ENCODE measurements at regions not wholly inside any gene's neighbourhood (a gene's known extent, or its start where the extent isn't known, plus 50 kb on each side); places are given as distances from the start of the nearest gene placed in this dataset.
A peak's percentile ranks its signal among the peaks of the same experiment; 100 is the strongest.

DNA sequence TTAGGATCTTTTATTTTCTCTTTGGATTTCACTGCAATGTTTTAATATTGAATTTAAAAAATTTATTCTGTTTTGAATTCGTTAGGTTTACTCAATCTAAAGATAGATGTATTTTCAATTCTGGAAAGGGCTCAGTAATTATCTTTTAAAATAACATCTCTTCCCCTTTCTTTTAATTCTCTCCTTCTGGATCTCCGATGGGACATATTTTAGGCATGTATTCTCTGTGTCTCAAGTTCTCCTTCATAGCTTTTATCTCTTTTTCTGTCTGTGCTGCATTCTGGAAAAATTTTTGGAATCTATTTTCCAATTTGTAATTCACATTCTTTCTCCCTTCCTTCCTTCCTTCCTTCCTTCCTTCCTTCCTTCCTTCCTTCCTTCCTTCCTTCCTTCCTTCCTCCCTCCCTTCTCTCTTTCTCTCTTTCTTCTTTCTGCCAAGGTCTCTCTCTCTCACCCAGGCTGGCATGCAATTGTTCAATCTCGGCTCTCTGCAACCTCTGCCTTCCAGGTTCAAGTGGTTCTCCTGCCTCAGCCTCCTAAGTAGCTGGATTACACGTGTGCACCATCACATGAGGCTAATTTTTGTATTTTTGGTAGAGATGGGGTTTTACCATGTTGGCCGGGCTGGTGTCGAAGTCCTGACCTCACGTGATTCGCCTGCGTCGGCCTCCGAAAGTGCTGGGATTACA is 98.5 kb upstream of the CTTNBP2 start:
- DNase-seq (no peak), ATAC-seq (no peak)
- intact Hi-C loops (cut with DNase I): no loop called here

DNA sequence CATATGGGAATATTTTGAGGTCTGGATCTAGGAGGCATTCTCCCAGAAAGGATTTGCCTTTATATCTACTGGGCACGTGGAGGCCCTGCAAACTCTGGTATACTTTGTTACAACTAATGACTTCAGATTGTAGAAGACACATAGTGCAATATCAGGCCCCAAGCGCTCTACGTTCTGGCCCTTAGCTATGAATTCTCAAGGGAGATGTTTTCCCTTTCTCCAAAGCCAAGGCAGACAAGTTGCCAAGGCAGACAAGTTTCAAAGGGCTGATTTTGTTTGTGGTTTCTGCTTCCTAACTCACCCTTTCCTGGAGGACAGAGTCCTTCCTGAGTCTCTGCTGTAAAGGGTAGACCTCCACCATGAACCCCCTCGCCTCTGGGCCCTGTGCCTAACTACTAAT is 99.4 kb upstream of the CTTNBP2 start:
- intact Hi-C loops (cut with DNase I): no loop called here
- peak in 1 of 2 donors; percentile 61 for ATAC-seq
- no peak for DNase-seq

DNA sequence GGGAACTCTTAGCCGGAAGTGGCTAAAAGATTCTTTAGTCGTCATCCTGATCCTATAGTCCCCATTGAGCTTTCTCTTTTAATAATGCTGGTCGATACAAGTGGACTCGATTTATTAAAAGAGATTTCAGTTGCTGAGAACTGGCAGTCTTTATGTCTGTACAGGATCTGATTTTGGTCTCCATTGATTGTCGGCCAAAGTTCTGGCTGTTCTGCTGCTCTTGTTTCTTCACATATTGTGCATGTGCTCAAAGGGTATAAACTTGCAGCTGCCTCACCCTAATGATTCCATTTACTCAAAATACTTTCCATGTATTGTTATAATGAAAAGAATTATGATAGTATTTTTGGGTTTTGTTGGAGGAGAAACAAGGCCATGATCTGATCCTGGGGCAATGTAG is 100.7 kb upstream of the CTTNBP2 start:
- DNase-seq: no peak
- ATAC-seq: no peak
- intact Hi-C loops (cut with DNase I): no loop called here

DNA sequence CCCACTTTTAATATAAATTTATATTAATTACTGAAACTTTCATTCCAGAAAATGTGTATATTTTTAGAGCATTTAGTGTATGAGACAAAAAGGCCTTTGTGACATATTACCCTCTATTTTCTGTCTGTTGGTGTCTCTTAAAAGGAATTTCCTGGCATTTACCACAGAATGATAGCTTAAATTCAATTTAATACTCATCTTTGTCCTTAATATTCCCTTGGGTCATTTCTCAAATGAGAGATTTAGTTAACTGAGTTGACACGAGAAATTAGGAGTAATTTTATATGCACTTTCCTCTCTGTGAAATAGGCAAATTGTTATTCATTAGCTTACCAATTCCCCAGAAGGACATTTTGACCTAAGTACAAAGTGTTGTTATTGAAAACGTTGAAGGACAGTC is 101.7 kb upstream of the CTTNBP2 start:
- ATAC-seq: no peak
- no peak for DNase-seq
- intact Hi-C loops (cut with DNase I): no loop called here

DNA sequence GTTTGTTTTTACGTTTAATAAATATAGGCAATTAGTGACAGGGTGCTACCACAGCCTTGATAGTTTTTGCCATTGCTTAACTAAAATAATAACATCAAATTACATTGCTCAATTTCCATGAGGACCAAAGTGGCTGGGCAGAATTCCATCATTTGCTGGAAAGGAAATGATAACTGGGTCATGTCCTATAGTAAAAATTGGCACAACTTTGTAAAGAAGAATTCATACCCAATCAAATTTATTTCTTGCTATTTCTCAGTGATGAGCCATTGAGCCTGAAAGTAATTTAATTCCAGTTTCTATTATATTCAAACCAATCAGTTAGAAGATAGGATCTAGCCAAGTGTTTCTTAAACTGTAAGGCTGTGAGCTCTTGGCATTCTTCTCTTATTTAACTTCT is 102.2 kb upstream of the CTTNBP2 start:
- no peak for DNase-seq
- intact Hi-C loops (cut with DNase I): no loop called here
- peak in 1 of 2 donors; percentile 34 for ATAC-seq

DNA sequence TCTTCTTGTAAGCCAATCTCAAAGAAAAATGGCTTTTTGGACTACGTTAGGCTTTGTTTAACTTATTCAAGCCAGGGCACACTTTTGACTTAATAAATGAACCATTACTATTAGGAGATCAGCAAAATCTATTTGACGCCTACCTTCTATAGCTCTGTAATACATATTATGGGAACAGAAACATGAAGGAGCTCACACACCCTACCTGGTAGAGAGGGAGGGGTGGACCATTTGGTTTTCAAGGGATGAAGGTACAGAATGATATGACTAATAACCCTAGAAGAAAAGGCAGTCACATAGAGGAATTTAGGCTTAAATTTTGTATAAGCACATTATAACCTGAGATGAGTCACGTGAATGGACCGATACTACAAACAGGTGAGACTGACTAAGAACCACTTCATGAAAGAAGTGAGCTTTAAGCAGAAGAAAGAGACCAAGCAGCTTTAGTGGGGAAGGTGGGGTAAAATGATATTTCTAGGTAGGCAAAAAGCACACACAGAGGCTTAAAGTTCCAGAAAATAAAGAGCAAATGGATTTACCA is 106.8 kb upstream of the CTTNBP2 start:
- ATAC-seq (no peak), DNase-seq (no peak)
- intact Hi-C loops (cut with DNase I): no loop called here

DNA sequence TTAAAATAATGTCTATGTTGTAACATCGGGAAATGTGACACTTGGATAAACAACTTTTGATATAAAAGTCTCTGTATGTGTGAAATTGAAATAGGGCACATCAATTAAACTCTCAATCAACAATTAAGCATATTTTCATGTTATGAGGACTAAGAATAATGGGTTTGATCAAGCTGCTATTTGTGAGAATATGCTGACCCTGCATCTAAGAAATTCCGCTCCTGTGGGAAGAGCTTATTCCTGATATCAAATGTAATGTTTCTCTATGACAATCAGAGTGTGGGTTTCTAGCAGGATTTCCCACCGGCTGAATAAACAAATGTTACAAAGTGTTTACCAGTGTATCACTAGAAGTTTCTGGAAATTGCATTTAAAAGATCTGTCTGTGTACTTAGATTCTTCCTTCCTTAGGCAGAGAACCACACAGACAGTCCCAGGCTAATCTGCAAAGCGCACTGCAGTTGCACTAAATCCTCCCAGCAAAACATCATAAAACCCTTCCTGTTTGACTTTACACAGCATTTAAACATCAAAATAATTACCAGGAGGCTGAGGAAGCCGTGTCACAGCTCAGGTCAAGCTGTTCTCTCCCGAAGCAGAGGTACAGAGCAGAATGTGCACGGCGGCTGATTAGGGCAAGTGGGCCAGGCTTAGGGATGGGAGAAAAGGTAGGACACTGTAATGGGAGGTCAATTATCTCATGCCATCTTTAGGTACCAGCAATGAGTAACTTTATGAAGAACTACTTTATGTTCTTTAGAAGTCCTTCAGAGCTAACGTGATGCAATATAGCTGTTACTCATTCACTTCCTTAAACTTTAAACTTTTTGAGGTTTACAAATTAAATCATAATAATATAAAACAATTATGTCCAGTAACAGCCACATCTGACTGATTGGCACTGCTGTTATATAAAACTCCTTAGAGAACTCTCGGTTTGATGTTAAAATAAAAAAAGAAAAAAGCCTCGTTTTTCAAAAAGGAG is 109.1 kb upstream of the CTTNBP2 start:
- DNase-seq: no peak
- ATAC-seq: no peak
- intact Hi-C loops (cut with DNase I): no loop called here

DNA sequence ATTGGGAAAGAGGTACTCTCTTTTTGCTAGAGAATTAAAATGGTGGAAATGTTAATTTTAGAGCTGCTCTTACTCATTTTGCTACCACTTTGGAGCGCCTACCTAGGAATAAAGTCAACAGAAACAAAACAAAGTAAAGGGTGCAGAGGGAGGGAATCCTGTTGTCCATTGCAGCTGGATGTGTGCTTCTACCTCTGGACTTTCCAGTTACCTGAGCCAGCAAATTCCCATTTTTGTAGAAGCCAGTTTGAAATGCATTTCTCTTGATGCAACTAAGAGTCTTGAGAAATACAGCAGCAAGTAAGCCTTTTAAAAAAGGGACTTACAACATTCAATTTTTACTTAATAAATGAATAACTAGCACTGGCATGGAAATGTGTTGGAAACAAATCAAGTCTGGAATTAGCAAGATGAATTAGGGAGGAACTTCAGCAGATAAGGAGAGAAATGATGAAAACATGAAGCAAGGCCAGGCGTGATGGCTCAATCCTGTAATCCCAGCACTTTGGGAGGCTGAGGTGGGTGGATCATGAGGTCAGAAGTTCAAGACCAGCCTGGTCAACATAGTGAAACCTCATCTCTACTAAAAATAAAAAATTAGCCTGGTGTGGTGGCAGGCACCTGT is 113.5 kb upstream of the CTTNBP2 start:
- intact Hi-C loops (cut with DNase I): no loop called here
- DNase-seq (peak; percentile 36), ATAC-seq (peak; percentile 68 to 76)

DNA sequence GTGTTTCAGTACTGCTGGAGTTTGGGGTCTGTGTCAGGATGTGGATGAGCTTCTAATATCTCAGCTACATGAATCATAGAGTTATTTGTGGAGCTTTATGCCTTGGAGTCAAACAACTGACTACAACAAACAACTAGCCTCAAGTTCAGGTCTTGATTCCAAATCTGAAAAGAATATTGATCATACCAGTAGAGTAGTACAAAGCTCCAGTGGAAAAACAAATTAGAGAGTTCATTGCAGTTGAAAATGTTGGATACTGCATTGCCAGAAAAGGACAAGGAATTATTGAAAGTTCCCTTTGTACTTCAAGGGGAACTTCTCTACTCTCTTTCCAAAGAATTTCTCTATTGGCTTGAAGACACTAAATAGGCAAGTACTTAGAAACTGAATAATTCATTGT is 117.6 kb upstream of the CTTNBP2 start:
- no peak for DNase-seq

DNA sequence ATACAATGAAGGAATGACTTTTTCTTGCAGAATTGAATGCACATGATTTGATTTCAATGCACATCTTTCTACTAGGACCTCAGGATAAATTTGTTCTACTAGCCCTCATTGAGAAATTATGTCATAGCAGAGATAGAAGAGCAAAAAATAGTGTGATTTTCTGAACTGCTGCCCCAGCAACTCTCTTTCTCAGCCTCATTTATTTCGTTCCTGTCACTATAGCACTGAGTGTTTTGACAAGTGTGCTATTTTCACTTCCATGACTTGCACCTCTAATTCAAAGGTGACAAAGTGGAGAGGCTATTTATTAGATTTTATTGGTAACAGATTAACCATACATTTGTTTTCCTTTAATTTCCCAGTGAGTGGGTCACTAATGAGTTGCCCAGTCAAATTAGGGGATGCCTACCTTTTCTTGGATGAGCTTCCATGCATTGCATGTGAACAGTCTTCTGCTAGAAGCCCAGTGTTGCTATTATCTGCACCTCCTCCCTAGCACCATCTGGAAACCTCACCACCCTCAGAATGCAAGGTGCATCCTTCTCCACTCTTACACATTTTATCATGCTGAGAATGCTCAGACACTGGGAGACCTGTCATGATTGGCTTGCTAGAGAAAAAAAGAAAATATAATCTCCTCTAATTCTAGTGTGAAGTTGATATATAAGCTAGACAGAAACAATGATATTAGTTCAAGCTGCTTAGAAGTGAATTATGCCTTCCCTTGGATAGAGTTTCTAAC is 119.6 kb upstream of the CTTNBP2 start:
- DNase-seq: no peak
- ATAC-seq: no peak
- intact Hi-C loops (cut with DNase I): no loop called here

More for the DNA sequence above, 117.6 kb upstream of the CTTNBP2 start:
- intact Hi-C loops (cut with DNase I): no loop called here
- no peak for ATAC-seq

DNA sequence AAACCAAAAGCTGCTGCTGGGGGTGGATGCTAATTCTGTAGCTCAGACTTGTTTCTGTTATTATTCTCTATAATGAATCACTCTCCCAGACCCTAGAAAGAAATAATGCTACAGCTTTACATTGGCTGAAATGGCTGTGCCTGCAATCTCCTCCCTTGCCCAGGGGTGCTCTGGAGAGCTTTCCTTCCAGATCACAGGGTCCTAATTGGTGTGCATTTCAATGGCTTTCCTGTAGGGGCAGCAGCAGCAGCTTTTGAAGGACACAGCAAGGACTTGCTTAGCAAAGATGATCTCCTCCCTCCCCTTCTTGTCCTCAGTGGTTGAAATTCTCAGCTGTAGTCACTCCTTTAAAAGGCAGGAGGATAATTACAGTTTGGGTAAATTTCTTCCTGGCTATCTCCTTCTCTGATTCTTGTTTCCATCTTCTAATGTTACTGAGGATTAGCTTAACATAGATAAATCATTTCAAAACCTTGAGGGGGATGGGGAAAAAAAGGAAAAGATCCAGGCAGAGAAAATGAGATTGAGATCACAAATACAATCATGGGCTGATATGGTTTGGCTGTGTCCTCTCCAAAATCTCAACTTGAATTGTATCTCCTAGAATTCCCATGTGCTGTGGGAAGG is 120.2 kb upstream of the CTTNBP2 start:
- peak in 1 of 2 donors; percentile 54 for ATAC-seq
- intact Hi-C loops (cut with DNase I): no loop called here
- no peak for DNase-seq

DNA sequence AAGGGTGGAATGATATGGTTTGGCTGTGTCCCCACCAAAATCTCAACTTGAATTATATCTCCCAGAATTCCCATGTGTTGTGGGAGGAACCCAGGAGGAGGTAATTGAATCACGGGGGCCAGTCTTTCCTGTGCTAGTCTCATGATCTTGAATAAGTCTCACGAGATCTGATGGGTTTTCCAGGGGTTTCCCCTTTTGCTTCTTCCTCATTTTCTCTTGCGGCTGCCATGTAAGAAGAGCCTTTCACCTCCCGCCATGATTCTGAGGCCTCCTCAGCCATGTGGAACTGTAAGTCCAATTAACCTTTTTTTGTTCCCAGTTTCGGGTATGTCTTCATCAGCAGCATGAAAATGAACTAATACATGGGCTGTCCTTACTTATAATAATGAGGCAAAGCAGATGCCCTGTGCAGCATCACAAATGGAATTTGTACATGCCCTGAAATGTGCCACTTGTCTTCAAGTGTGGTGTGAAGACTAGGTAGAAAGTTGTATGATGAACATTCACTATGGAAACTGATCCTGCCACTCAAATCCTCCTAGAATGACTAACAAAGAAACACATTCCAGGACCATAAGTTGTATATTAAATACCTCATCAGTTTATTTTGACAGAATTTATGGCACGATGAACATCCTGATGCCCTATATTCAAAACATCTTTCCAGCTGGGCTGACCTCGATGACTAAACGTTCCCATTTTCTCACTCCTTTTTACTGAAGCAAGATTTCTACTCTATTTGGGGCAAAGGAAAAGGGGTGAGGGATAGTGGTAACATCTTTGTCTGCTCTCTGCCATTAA is 122.8 kb upstream of the CTTNBP2 start:
- intact Hi-C loops (cut with DNase I): no loop called here
- ATAC-seq (no peak), DNase-seq (no peak)

DNA sequence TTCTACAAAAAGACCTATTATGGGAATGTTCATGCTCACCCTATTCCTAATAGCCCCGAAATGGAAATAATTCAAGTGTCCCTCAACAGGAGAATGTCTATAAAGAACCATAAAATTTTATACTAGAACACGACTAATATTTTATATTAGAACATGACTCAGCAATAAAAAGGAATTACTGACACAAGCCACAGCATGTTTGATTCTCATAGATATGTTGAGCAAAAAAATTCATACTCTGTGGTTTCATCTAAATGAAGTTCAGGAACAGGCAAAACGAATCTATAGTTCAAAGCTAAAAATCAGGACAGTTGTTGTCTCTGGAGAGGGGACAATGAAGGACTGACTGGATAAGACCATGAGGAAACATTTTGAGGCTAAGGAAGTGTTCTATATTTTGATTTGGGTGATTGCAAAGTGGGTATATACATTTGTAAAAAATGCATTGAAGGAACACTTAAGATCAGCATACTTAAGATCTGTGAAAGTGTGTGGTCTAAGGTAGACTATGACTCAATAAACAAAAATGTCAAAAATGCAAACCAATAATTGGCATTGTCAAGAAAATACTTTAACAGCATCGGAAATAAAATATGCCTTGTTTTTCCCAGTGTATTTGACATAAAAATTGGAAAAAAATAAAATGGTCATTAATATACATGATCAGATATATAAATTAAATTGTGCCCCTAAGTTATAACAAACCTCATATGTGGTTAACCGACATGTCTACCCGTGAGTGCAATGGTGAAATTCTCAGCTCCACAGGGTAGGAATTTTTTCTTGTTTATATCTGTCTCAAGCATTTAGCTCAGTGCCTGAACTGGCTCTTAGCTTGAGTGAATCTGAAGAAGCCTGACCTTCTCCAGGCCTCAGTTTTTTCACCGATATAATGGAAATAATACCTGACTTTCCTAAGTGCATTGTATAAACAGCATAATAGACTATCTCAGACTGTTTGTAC is 124.9 kb upstream of the CTTNBP2 start:
- intact Hi-C loops (cut with DNase I): no loop called here
- no peak for DNase-seq
- no peak for ATAC-seq

DNA sequence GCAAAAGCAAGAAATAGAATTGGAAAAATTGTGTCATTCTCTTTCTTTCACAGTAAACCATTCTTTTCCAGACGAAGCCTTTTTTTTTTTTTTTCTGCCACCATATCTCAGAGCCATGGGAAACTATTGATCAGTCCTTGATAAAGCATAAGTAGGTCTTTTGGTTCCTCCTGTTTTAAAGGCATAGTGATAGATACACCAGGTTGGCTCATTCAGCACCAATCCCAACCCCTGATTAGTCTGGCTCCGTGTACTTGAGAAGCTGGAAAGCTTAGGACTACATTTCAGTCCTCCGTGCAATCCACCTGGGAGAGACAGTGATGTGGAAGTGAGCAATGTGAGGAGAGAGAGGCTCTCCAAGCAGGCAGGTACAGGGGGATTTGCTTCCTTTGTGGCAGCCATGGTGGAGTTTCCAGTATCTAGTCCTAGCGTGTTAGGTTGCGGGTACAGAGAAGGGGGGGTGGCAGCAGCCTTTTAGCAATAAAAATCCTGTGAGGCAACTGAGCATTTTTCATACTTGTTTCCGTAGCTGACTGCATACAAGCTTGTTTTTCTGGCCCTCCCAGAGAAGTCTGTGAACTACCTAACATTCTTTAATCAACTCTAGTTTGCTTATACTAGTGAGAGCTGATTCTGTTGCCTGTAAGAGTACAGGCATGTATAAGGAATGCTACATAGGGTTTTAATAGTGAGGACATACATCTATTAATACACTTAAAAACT is 127.4 kb upstream of the CTTNBP2 start:
- intact Hi-C loops (cut with DNase I): no loop called here
- no peak for ATAC-seq
- DNase-seq: no peak

DNA sequence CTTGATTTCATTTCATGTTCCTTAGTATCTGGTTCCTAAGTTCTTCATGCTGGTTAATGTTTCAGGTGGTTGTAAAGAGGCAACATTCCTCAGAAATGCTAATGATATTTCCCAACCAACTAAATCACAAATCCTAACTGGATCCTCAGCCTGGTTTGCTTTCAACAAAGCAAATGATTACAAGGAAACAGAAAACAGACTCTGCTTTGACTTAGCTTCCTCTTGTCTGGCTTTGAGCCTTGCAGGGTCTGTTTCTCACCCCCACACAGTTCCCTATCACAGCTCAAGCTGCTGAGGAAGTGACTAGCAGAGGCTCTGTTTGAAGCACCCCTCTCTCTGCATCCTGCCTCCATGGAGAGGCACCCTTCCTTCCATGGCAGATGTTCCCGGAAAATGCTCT is 130.2 kb upstream of the CTTNBP2 start:
- intact Hi-C loops (cut with DNase I): no loop called here
- DNase-seq (no peak), ATAC-seq (no peak)

DNA sequence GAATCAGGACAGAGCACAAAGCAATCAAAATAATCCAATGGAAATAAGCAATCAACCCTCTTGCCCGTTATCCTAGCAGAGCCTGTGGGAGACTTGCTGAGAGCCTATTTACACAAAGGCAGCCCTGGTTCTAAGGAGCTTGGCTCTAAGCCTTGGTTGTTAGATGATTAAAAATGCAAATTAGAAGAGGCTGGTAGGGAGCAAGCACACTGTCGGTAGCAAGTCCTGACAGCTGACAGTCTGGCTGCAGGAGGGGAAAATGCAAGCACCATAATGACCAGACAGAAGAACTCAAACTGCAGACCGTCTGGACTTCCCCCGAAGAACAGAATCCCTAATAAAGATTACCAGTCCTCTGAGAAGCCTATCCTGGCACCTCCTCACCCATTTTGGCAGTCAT is 131.8 kb upstream of the CTTNBP2 start:
- intact Hi-C loops (cut with DNase I): no loop called here
- ATAC-seq (no peak), DNase-seq (no peak)

Data from left cardiac atrium (tissue), 4 donors.